ENCODE measurements at regions not wholly inside any gene's neighbourhood (a gene's known extent, or its start where the extent isn't known, plus 50 kb on each side); places are given as distances from the start of the nearest gene placed in this dataset.

GRCh38 chr6:22621701-22622100, 52.3 kb downstream of the HDGFL1 start:
- DNase-seq (ENCODE audit: low spot score in 2 of 2) = no peak
- intact Hi-C loops (cut with DNase I; ENCODE audit: low total_unique reads) = no loop called here
- TF ChIP-seq CTCF (IDR thresholded peaks at IDR 0.05) (no peak), POLR2A (IDR thresholded peaks at IDR 0.05) (no peak)
- no peak overlapping the region for H3K4me3 ChIP-seq (ENCODE audit: low read depth, poor library complexity, severe bottlenecking)

GRCh38 chr6:22622351-22622750, 53.0 kb downstream of the HDGFL1 start:
- no peak overlapping the region for H3K4me3 ChIP-seq (ENCODE audit: low read depth, poor library complexity, severe bottlenecking)
- intact Hi-C loops (cut with DNase I; ENCODE audit: low total_unique reads) = no loop called here
- no peak for TF ChIP-seq POLR2A (IDR thresholded peaks at IDR 0.05)
- no peak for TF ChIP-seq CTCF (IDR thresholded peaks at IDR 0.05)
- DNase-seq (ENCODE audit: low spot score in 2 of 2) = no peak

GRCh38 chr6:22622813-22623212, 53.4 kb downstream of the HDGFL1 start:
- 85 to 93% methylated on average over 3 of the region's 3 CpGs for WGBS, 2 donors
- no peak for TF ChIP-seq POLR2A (IDR thresholded peaks at IDR 0.05)
- TF ChIP-seq CTCF (IDR thresholded peaks at IDR 0.05) = no peak
- no peak for DNase-seq (ENCODE audit: low spot score in 2 of 2)
- H3K4me3 ChIP-seq (ENCODE audit: low read depth, poor library complexity, severe bottlenecking) = no peak overlapping the region
- intact Hi-C loops (cut with DNase I; ENCODE audit: low total_unique reads) = no loop called here

- TF ChIP-seq CTCF (IDR thresholded peaks at IDR 0.05) (no peak), POLR2A (IDR thresholded peaks at IDR 0.05) (no peak)
- intact Hi-C loops (cut with DNase I; ENCODE audit: low total_unique reads) = no loop called here
- 88 to 95% methylated on average over 2 of the region's 2 CpGs for WGBS, 2 donors
- H3K4me3 ChIP-seq (ENCODE audit: low read depth, poor library complexity, severe bottlenecking) = no peak overlapping the region
- DNase-seq (ENCODE audit: low spot score in 2 of 2) = no peak
Measured at GRCh38 chr6:22627644-22628043, 58.3 kb downstream of the HDGFL1 start.

- no peak for DNase-seq (ENCODE audit: low spot score in 2 of 2)
- 54% methylated on average over 2 of the region's 2 CpGs for WGBS, 2 donors
- intact Hi-C loops (cut with DNase I; ENCODE audit: low total_unique reads) = no loop called here
- TF ChIP-seq POLR2A (IDR thresholded peaks at IDR 0.05) (no peak), CTCF (IDR thresholded peaks at IDR 0.05) (no peak)
- no peak overlapping the region for H3K4me3 ChIP-seq (ENCODE audit: low read depth, poor library complexity, severe bottlenecking)
Measured at GRCh38 chr6:22631091-22631490, 61.7 kb downstream of the HDGFL1 start.

GRCh38 chr6:22632581-22633145, 63.3 kb downstream of the HDGFL1 start:
- intact Hi-C loops (cut with DNase I; ENCODE audit: low total_unique reads) = no loop called here
- WGBS, 2 donors = 95% methylated on average over 2 of the region's 2 CpGs
- DNase-seq (ENCODE audit: low spot score in 2 of 2) = no peak
- TF ChIP-seq CTCF (IDR thresholded peaks at IDR 0.05) (no peak), POLR2A (IDR thresholded peaks at IDR 0.05) (no peak)
- H3K4me3 ChIP-seq (ENCODE audit: low read depth, poor library complexity, severe bottlenecking) = no peak overlapping the region
